Right renal cortex interstitium (tissue), 3 donors: ENCODE measurements at regions not wholly inside any gene's neighbourhood (a gene's known extent, or its start where the extent isn't known, plus 50 kb on each side); places are given as distances from the start of the nearest gene placed in this dataset.
"Not testable (repeated sequence)": the region's sequence is repeated elsewhere in the genome, so short reads cannot be mapped to it uniquely, and the experiment has no call there.

Experiments used
- DNase-seq, 3 donors: peaks; one replicate each; pipeline ENCODE4 v3.0.0-alpha.2; 2013; ENCODE audit warnings: low read depth in 3 of 3, low spot score in 2 of 3

DNA sequence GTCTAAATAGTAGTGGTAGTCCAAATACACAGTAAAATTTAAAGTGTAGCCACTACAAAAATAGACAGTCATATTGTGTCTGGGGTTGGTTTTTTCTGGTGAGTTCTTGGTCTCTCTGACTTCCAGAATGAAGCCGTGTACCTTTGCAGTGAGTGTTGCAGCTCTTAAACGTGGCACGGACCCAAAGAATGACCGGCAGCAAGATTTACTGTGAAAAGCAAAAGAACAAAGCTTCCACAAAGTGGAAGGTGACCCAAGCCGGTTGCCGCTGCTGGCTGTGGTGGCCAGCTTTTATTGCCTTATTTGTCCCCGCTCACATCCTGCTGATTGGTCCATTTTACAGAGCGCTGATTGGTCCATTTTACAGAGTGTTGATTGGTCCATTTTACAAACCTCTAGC is 188.7 kb downstream of the ZNF608 start:
- no peak for DNase-seq

DNA sequence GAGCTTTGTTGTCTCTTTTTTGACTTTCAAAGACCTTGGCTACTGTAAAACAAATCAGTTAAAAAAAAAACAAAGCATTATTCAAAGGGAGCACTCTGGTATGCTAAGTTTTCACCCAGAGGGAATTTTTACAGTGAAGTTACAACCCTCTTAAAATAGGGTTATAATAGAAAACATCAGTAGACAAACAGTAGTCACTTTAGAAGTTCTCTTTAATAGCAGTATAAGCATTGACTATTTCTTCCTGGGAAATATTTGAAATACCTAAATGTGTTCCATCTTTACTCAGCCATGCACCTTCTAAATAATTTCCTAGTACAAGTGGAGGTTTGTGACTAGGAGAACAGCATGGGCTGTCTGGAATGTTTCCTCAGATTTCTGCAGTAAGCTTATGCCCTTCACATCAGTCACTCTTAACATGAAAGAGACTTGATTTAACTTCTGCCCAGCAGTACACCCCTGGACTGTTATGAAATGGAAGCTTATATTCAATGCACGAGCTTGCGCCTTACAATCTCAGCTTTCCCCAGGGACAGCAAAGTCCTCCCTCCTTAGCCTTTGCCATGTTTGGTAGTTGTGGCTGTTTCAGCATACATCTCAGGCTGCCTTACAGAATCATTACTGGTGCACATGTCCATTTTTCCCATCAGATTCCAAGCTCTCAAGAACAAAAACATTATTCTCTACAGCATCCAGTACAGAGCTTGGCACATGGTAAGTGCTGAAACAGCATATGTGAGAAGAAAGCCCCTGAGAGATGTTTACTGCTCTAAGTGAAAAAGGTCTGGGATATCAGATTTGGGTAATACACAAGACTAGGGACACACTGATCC is 191.5 kb downstream of the ZNF608 start:
- DNase-seq = no peak

GRCh38 chr5:124553911-124554310 is 192.5 kb downstream of the ZNF608 start:
- DNase-seq = no peak

GRCh38 chr5:124552526-124552925 is 193.9 kb downstream of the ZNF608 start:
- DNase-seq = no peak

- no peak for DNase-seq
Measured at GRCh38 chr5:124551939-124552279, 194.5 kb downstream of the ZNF608 start.

DNA sequence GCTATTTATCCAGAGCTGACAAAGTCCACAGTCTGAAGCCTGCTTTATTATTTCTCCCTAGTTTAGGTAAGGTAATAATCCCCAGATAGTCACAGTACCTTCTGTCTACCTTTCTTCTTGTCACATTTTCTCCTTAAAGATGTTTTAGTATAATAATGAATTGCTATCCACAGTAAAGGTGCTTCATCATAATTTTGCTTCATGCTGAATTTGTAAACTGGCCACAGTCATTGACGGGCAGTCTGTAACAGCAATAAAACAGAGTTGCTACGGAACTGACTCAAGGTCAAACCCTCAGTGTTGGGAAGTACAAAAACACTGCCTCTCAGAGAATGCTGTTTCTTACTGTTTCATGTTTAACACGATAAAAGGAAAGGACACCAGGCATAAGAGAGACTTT is 195.7 kb downstream of the ZNF608 start:
- DNase-seq = no peak

GRCh38 chr5:124549891-124550436 is 196.5 kb downstream of the ZNF608 start:
- DNase-seq = no peak

DNA sequence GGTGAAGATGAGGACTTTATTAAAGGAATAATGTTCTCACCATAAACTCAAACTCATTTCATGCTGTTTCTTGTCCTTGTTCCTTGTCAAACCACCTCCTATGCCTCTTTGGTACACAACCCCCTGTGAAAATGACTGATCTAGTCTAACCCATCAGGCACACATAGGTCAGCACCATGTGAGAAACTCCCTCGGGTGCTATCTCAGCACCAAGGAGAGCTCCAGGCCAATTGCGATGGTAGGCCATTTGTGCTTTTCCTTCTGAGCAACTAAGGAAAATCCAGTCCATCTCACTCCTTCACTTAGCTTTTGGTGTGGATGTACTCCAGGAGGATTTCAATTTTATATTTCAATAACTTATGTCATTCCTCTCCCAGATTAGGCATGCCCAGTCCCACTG is 199.8 kb downstream of the ZNF608 start:
- DNase-seq = no peak

GRCh38 chr5:124544366-124545055 is 201.9 kb downstream of the ZNF608 start:
- DNase-seq = no peak

DNA sequence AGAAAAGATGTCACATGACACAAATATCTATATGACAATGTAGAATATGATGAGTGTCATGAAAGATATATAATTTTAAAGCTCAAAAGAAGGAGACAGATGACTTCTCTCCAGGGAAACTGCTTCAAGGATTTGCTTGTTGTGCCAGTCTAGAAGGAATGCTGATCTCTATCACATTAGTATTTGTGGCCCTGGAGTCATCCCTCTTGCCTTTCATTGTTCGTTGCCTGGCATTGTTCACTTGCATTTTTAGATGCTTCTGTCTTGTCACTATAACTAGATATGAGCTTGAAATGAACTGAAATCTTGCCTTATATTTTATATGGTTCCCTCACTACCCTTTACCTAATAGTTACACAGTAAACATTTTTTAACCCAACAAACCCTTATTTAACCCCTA is 207.5 kb downstream of the ZNF608 start:
- DNase-seq = no peak

GRCh38 chr5:124538191-124538590 is 208.2 kb downstream of the ZNF608 start:
- DNase-seq = no peak

GRCh38 chr5:124537522-124537921 is 208.9 kb downstream of the ZNF608 start:
- no peak for DNase-seq

DNA sequence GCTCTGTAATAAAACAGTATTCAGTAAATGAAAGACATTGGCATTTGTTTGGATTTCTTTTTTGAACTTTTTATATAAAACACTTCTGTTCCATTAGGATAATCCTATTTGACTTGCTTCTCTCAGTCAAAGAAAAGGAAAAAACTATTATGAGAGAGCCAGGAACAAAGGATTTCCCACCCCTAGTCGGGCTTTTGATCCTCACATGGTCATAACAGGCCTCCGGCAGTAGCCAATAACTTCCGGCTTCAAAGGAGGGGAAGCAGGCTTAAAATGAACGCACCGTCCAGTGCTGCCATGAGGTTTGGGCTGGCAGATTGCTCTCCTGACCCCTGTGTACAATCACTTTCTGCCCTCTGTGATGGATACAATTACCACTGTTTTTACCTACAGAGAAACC is 209.3 kb downstream of the ZNF608 start:
- no peak for DNase-seq

GRCh38 chr5:124536333-124536732 is 210.1 kb downstream of the ZNF608 start:
- DNase-seq = no peak

GRCh38 chr5:124530916-124531315 is 215.5 kb downstream of the ZNF608 start:
- DNase-seq = no peak

DNA sequence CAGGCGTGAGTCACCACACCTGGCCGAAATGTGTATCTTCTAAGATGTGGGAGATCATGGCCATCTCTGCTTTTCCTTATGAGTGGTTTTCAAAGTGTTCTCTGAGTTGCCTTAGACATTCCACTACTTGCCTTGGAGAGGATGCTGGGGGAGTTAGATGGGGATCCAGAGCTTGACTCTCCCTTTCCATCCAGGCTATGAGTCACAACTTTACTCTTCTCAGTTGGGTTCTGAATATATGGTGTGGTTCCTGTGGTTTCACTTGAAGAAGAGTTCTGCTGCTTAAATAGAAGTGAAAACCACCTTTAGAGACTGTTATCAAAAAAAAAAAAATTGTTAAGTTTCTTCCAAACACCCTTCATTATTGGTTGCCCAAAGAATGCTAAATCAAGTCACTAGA is 217.6 kb downstream of the ZNF608 start:
- DNase-seq = no peak

DNA sequence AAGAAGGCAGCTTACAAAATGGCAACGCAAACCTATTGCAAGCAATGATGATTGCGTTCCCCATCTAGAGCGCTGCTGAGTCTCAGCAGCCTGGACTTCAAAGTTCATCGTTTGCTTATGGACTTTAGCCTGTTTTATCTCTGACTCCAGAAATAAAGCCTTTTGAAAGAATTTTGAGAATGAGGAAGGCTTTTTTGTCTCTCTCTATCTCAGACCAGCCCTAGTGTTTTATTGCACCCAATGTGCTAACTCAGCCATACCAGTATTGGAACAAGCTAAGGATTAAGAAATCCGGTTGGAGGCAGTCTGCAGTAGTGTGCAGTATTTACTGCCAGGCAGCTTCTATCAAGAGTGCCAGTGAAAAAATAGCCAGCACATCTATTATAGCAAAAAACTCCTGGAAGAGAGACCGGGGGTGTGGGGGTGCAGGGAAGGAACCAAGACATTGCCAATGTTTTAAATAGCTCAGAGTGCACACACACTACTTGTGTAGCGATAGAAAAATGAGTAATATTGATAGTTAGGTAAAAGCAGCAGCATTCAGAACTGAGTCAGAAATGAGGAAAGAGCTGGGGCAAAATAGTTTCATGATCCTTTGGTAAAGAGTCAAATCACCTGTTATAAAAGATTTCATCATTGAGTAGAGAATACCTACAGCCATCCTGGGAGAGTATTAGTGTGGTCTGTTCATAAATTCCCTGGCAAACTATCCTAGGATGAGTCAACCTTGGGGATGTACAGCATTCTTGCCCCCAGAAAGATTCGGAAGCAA is 219.0 kb downstream of the ZNF608 start:
- no peak for DNase-seq

DNA sequence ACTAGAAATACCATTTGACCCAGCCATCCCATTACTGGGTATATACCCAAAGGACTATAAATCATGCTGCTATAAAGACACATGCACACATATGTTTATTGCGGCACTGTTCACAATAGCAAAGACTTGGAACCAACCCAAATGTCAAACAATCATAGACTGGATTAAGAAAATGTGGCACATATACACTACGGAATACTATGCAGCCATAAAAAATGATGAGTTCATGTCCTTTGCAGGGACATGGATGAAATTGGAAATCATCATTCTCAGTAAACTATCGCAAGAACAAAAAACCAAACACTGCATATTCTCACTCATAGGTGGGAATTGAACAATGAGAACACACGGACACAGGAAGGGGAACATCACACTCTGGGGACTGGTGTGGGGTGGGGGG is 220.4 kb downstream of the ZNF608 start:
- not testable (repeated sequence) for DNase-seq

GRCh38 chr5:124524552-124525232 is 221.7 kb downstream of the ZNF608 start:
- no peak for DNase-seq

DNA sequence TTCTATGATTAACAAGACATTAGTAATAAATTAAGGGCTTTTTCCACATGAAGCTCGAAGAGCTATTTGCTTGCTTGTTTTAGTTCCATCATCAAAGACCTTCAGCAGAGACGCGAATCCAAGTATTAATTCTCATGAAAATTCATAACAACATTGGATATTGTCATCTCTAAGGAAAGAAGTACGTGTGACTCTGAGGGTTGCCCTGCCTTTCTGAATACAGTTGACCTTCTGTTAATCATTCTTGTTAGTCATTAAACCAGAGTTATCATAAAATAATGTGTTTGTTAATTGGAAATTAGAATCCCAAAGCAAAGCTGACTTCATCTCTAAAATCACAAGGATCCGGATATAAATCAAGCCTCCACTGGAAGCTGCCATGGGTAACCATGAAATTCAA is 222.5 kb downstream of the ZNF608 start:
- DNase-seq = no peak

DNA sequence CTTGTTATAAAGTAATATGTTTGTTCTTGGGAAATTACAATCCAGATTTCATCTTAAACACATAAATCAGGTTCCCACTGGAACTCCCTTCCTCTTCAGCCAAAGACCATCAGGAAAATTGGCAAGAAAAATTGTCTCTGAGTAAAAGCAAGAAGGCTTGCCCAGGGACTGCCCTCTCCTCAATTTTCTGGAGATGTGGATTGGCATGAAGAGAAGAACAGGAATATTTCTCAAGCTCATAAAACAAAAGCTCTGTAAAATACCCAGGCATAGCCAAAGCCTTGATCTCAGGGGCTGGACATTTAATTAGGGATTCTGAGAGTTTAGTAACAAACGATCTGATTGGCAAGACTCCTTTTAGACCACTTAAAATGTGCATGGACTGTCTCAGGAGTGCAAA is 223.4 kb downstream of the ZNF608 start:
- no peak for DNase-seq
